Medulla oblongata (tissue), 1 donor: ENCODE measurements at regions not wholly inside any gene's neighbourhood (a gene's known extent, or its start where the extent isn't known, plus 50 kb on each side); places are given as distances from the start of the nearest gene placed in this dataset.

Experiments
- DNase-seq: peaks from one replicate; pipeline ENCODE4 v3.0.0-alpha.2; 2015; ENCODE audit errors: extremely low spot score

DNA sequence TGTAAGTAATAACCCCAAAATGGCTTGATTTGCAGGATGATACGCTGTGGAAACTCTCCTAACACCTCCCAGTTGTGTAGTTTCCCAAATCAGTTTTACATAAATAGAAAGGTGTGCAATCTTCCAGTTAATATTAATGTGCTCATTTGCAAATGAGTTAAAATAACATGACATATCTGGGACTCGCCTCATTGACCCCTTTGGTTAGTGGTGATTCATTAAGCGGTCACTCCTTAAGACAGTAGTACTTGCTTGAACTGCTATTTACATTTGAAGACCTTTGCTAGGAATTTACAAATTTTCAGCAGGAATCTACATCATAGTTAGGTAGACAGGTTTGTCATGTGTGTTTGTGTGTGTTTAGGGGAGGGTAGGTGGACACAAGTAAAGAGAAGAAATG is 1367.7 kb upstream of the CELF4 start:
- no peak for DNase-seq

DNA sequence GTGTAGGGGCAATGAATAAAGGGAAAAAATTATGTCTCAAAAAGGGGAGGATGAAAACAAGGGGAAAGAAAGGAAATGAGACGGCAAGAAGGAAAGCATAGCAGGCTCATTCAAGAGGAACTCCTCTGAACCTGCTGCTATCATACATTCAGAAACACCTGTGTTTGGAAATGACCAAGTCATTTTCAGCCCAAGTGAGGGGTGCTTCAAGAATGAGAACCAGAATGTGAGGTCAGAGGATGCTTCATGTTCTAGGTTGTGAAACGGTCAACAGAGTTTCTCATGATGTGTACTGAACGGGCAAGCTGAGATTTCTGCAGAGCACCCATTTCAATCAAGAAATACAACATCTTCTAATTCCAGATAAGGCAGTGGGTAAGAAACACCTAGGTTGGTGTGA is 1367.2 kb upstream of the CELF4 start:
- DNase-seq = no peak

DNA sequence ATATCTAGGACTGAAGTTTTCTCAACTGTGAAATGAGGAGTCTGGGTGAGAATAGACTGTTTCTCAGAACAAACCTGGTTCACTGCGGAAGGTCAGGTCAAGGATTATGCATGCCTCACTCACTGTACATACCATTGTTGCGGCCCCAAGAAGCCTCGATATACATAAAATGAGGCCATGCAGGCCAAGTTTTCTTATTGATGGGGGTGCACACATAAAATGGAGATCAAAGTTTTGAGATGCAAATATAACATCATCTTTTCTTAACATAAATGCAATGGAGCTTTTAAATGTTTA is 1366.1 kb upstream of the CELF4 start:
- no peak for DNase-seq

DNA sequence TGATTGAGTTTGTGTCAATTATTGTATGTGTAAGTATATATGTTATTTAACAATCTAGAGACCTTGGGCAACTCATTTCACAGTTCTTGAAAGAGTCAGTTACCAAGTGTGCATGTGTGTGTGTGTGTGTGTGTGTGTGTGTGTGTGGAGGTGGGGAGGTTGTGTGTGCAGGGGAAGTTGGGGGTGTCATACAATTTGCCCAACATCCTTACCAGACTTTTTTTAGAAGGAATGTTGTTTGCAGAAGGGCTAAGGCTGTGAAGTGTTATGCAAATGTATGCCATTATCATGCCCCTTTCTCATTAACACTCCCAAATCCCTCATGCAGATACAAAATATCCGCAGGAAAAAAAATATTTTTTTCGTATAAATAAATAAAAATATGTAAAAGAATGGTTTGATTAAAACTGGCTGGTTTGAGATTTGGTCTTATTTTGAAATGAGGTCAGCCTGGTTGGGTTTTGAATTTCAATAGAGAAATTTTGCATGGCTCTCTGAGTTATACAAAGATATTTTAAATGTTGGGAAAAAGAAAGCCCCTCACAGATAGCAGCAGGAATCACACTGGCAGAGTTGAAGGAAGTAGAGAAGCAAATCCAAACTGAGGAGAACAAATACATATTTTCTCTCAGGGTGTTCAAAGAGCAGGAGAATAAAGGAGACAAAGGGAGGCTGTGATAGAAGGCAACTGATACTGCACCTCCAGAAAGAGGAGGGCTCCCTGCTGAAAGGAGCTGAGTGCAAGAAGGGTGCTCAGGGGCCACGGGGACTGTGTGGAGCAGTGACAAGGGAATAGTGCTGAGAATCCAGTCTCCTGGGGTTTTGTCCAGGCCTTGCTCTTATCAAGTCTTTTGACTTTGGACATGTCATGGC is 1365.5 kb upstream of the CELF4 start:
- no peak for DNase-seq

DNA sequence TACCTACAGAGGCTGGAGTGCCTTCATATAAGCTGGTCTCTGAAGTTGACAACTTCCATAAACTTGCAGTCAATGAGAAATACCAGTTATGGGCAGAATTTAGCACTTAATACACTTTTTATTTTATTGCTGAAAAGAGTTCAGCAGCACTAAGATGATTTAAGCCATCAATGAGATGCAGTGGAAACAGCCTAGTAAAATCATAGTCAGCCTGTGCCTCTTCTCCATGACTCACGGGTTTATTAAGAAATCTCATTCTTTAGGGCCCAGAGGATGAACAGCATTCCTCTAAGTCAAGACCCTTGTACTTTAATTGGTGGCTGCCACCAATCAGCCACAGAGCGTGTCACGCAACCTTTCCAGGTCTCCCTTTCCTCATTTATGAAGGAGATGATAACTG is 1357.9 kb upstream of the CELF4 start:
- DNase-seq = no peak

DNA sequence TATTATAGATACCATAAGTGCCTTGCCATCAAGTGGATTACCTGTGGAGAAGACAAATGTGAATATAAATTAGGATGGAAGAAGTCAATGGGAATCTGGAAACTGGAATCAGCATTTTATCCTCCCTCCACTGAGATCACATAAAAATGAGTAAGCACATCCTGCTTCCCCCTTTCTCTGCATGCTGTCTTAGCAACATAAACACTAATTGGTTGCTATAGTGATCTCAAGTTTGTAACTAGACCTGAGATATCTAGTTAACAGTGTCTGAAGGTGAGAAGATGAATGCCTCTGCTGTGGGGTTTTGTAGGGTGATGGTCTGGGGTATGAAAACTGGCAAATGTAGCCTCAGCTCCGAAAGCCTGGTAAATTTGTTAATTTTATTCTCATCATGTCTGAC is 1357.5 kb upstream of the CELF4 start:
- DNase-seq = no peak

DNA sequence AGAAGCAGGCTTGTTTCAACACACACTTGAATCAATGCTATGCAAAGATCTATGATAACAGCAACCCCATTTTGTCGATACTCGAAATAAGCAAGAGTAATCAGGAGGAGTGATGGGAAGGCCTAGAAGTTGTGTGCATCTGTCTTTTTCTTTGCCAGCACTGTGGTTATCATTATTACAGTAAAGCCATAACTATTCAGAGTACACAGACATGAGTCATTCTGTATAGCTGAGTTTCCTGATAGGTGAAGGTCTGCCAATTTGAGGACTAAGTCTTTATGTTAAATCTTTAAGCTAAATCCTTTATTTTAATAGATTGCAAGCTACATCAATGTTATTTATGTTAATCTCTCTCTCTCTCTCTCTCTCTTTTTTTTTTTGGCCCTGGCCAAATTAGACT is 1344.4 kb upstream of the CELF4 start:
- DNase-seq = no peak

- DNase-seq = no peak
Measured at GRCh38 chr18:38902796-38903195, 1337.2 kb upstream of the CELF4 start.

DNA sequence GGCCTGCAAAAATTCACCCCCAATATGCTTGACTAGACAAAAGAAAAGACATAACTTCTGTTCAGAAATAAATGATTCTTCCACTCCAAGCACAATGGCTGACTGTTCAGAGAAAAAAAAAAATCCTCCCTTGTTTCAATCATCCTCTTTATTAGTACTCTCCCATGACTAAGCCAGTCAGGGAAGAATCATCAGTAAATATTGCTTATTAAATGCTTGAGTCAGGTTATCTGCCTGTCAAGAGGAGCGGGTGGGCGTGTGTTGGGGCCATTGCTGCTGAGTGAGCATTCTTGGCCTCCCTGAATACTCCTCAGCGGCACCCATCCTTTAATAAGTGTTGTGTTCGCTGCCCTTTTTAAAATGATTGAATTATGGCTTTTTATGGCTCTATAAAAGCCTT is 1334.8 kb upstream of the CELF4 start:
- DNase-seq = no peak

DNA sequence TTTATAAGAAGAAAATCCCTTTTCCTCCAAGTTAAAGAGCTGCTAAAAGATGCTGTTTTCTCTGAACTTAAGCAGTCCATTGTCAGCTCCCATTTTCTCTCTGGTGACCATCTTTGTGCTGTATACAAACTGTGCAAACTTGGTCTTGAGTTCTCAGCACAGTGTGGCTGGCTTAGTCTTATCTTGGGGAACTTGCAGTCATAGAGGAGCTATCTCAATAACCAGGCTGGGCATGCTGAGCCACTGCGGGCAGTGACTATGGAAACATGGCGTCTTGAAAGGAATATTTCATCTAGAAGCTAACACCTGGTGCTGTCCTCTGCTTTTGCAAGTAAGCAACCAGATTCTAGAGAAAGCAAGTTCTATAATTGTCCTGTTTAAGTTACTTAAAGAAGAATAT is 1334.4 kb upstream of the CELF4 start:
- no peak for DNase-seq

DNA sequence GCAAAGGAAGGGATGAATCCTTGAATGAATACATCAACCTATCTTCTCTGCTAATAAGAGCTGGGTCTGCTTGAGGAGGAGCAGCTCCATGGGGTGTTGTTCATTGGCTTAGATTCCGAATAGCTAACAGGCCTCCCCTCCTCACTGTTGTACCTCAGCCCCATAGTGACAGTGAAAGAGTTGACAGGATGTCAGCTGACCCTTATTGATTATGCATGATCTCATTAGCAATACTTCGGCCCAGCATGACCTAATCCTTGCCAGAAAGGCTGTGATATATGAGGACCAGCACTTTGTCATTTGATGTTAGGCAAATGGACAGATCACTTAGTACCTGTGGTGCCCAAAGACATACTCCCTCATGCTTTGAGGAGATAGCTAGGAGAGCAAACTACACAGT is 1333.7 kb upstream of the CELF4 start:
- no peak for DNase-seq

DNA sequence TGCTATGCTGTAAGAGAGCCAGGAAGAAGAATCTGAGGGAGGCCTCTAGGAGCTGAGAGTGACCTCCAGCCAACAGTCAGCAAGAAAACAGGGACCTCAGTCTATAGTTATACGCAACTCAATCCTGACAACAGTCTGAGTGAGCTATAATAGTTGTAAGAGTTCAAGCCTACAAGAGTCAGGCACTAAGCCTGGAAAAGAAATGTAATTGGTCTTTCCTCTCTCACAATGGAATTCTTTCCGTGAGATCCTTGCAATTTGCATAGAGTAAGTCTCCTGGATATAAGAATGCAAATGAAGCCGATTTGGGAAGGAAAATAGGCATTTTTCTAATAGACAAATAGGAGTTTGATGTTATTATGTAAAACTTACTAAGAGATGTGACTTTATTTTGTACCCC is 1332.6 kb upstream of the CELF4 start:
- DNase-seq = no peak

- no peak for DNase-seq
Measured at GRCh38 chr18:38895560-38895959, 1330.0 kb upstream of the CELF4 start.

DNA sequence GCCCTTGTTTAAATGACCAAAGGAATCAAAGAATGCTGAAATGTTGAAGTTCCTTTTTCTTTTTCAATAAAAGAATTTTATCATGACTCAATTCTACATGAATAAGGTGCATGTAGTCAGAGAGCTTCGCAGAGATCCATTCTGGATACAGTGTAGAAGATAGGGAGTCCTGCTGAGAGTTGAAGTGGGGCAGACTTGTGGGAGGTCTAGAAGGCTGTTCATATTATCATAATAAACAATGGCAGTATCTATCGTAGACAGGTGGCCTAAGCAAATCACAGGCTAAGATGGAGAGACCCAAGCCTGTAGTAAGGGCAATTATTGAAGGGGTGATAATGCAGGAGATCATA is 1322.0 kb upstream of the CELF4 start:
- no peak for DNase-seq

GRCh38 chr18:38886861-38887670 is 1321.5 kb upstream of the CELF4 start:
- no peak for DNase-seq

GRCh38 chr18:38886235-38886634 is 1320.6 kb upstream of the CELF4 start:
- DNase-seq = no peak

DNA sequence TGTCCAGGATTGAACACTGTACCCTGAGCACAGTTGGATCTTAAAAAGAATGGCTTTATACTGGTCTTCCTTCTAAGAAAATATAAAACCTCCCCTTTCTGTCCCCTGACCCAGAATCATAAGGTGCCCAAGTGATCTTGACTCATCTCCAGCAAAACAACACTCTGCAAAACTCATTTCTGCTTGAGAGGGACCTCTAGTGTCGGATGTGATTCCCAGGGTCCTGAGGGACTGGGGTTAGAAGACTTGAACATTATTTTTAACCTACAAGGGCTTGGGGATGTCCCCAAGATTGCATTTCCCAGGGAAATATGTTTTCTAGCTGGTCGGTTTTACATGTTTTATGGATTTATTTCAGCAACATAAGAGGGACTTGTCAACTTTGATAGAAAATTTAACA is 1318.5 kb upstream of the CELF4 start:
- no peak for DNase-seq

DNA sequence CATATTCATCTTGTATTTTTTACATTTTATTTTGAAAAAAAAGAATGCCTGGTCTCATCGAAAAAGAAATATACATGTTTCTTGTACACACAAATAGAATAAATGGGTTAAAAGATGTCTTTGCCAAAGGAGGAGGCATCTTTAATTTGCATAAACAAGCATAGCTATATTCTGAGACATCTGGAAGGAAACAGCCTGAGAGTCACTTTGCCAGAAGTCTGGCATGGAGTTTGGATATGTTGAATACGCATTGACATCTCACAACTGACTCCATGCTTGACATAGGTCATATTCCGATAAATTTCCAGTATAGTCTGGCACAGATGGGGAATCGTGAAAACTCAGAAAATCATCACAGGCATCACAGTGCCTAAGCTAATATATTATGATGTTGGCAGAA is 1317.5 kb upstream of the CELF4 start:
- no peak for DNase-seq

- DNase-seq = no peak
Measured at GRCh38 chr18:38879871-38880270, 1314.3 kb upstream of the CELF4 start.

GRCh38 chr18:38872342-38872741 is 1306.7 kb upstream of the CELF4 start:
- DNase-seq = no peak

DNA sequence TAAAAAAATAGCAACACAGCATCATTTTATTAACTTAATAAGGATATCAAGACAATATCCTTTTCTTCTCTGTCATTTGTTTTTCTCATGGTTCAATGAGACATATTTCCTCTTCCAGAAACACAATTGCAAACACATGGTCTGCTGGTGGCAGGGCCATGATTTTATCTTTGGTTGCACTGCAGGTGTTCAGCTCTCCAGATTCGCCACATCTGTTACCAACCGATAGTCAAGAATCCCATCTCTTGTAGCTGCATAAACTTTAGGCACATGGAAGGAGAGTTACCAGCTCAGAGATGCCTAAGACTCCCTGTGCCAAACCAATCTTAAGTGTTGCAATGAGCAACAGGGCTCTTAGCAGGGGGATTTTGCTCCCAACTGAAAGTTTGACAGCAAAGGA is 1303.2 kb upstream of the CELF4 start:
- DNase-seq = no peak

DNA sequence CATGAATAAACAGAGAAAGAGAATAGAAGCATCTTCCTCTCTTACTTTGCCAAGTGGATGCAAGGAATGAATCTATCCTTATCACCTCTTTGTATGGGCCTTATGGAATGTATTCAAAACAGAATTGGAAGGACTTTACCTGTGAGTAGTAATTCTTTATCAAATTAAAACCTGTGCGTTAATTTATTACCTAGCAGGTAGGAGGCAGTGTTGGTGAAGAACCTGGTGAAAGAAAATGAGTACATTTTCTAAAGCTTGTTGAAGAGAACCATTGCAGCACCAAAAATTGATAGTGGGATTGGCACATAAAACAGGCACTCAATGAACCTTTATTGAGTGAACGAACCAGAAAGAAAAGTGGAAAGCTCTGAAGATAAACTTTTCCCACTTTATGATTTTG is 1302.1 kb upstream of the CELF4 start:
- DNase-seq = no peak

DNA sequence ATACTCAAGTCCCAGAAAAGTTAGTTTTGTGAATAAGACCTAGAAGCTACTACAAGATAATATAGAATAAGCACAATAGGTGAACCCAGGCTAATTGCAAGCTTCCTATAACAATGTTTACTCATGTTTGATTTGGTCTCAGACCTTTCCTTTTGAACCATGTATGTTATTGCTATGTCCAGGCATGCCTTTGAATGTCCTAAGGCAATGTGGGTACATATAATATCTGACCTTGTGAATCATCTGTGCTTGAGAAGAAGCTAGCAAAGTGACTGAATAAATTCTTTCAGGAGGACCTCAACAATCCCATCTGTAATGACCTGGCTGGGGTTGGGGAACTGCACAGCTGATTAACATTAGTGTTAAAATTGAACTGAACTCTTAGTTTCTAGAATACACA is 1285.9 kb upstream of the CELF4 start:
- no peak for DNase-seq

DNA sequence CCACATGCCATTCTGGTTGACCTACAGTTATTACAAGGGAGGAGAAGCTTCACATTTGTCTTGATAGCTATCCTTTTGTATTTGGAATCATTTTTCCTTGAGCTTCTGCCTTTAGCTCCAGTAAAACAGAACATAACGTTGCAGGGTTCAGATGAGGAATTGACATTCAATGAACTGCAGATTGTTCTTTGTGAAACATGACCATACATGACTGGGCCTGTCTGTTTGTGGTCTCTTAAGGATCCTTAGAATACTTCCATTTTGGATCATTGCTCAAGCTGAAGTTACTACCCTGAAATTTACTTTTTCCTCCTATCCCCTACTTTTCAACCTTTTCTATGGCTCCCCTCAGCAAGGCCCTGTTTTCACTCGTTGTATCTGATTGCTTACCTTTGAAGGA is 1281.7 kb upstream of the CELF4 start:
- DNase-seq = no peak
